GM12878 (cell line): ENCODE measurements at regions not wholly inside any gene's neighbourhood (a gene's known extent, or its start where the extent isn't known, plus 50 kb on each side); places are given as distances from the start of the nearest gene placed in this dataset.

Experiments used
- ATAC-seq: fragments of 200-7000 bp; cut with Tn5 transposase; 3 replicates; pipeline ENCODE4 v1.9.1; 2020; ENCODE audit warnings: mild to moderate bottlenecking, moderate library complexity
- BruUV-seq: library from RNA; stranded (reverse); fragments of 400-500 nt; replicated peaks from 2 replicates; lab custom pipeline; 2021; lab: Mats Ljungman, UMichigan
- CTCF ChIA-PET: fragments of 300-600 bp; sonication (Branson Sonifier 250); formaldehyde crosslinking; extraction: SDS; loops from one replicate; lab custom pipeline; 2021; ENCODE audit warnings: inconsistent platforms; lab: Yijun Ruan, JAX
- POLR2A ChIA-PET: fragments of 350-600 bp; formaldehyde crosslinking; extraction: SDS; loops from one replicate; lab custom pipeline; 2021; ENCODE audit warnings: inconsistent platforms; lab: Charles Lee
- RAD21 ChIA-PET: fragments of 300-600 bp; sonication (Branson Sonifier 250); formaldehyde crosslinking; loops from one replicate; lab custom pipeline; 2023; ENCODE audit warnings: antibody characterized with exemption; ENCODE audit not compliant: unreplicated experiment; lab: Charles Lee
- SMC1A ChIA-PET: fragments of 300-600 bp; sonication (Branson Sonifier 250); formaldehyde crosslinking; loops from one replicate; lab custom pipeline; 2023; ENCODE audit not compliant: unreplicated experiment, uncharacterized antibody; lab: Charles Lee
- DNase-seq: peaks from one replicate; pipeline ENCODE4 v3.0.0-alpha.2; 2011; ENCODE audit warnings: low read depth, low spot score
- FAIRE-seq: peaks from 3 replicates; lab custom pipeline; 2011; peaks lifted over from hg19 to GRCh38; lab: Jason Lieb, UNC
- H2AFZ ChIP-seq: 2 replicates; pipeline ENCODE4 v1.6.0; 2011; ENCODE audit warnings: low read depth, low read length, control low read depth; ENCODE audit not compliant: control insufficient read depth
- H3K27ac ChIP-seq: 2 replicates; pipeline ENCODE4 v1.5.1; 2011; ENCODE audit warnings: control low read depth; ENCODE audit not compliant: control insufficient read depth, insufficient read depth
- H3K27me3 ChIP-seq, 2 experiments: replicated peaks in 1 of 2; 2 replicates each; pipeline versions ENCODE4 v1.6.0 to v1.6.1; 2011; ENCODE audit warnings: low read length in 1 of 2; ENCODE audit not compliant: control insufficient read depth in 2 of 2, insufficient read depth in 2 of 2
- H3K36me3 ChIP-seq, 2 experiments: 2 replicates each; pipeline ENCODE4 v1.5.1; 2011; ENCODE audit warnings: low read length in 1 of 2; ENCODE audit not compliant: control insufficient read depth in 2 of 2, insufficient read depth in 2 of 2
- H3K4me1 ChIP-seq: 2 replicates; pipeline ENCODE4 v1.6.1; 2011; ENCODE audit warnings: mild to moderate bottlenecking, low read length, moderate library complexity, mixed read lengths; ENCODE audit not compliant: control insufficient read depth, insufficient read depth
- H3K4me2 ChIP-seq: 2 replicates; pipeline ENCODE4 v1.6.0; 2011; ENCODE audit warnings: control low read depth; ENCODE audit not compliant: control insufficient read depth, insufficient read depth
- H3K4me3 ChIP-seq: fragments of 200-600 bp; sonication (generic); 2 replicates; pipeline ENCODE4 v1.5.1; 2016
- H3K79me2 ChIP-seq: 2 replicates; pipeline ENCODE4 v1.6.0; 2011; ENCODE audit warnings: low read length; ENCODE audit not compliant: control insufficient read depth, insufficient read depth
- H3K9ac ChIP-seq: 2 replicates; pipeline ENCODE4 v1.8.0; 2011; ENCODE audit warnings: low read length, control low read depth, mixed read lengths; ENCODE audit not compliant: control insufficient read depth, insufficient read depth
- H3K9me3 ChIP-seq: replicated peaks from 3 replicates; pipeline ENCODE4 v1.5.1; 2011; ENCODE audit warnings: mild to moderate bottlenecking, low read length; ENCODE audit not compliant: control insufficient read depth, insufficient read depth
- H4K20me1 ChIP-seq: 2 replicates; pipeline ENCODE4 v1.6.0; 2011; ENCODE audit not compliant: control insufficient read depth, insufficient read depth
- CUX1 ChIP-seq: IDR thresholded peaks from 2 replicates; pipeline ENCODE4 v1.6.1; 2012; ENCODE audit warnings: improper control_type of control experiment, low read depth, low read length; ENCODE audit not compliant: insufficient replicate concordance
- E4F1 ChIP-seq: fragments of 450-650 bp; IDR thresholded peaks from 2 replicates; pipeline ENCODE4 v1.6.1; 2018; ENCODE audit warnings: borderline replicate concordance, mild to moderate bottlenecking; ENCODE audit not compliant: partially characterized antibody
- FOXK2 ChIP-seq: fragments of 450-650 bp; IDR thresholded peaks from 2 replicates; pipeline ENCODE4 v1.6.1; 2017; ENCODE audit warnings: mild to moderate bottlenecking, moderate library complexity
- MTA3 ChIP-seq: IDR thresholded peaks from 2 replicates; pipeline ENCODE4 v1.6.1; 2012; ENCODE audit warnings: low read length, inconsistent platforms, borderline replicate concordance
- MYC ChIP-seq: IDR thresholded peaks from 2 replicates; pipeline ENCODE4 v1.6.1; 2011; ENCODE audit warnings: mild to moderate bottlenecking, low read length, moderate library complexity, inconsistent platforms; ENCODE audit not compliant: insufficient read depth, insufficient replicate concordance, insufficient read length, severe bottlenecking
- NRF1 ChIP-seq: conservative IDR thresholded peaks from 2 replicates; pipeline ENCODE4 v1.6.1; 2011; ENCODE audit warnings: mild to moderate bottlenecking, low read depth, low read length, improper control_type of control experiment
- POLR2A ChIP-seq: IDR thresholded peaks from 2 replicates; pipeline ENCODE4 v1.6.1; 2011; ENCODE audit warnings: low read depth, mild to moderate bottlenecking, low read length
- POLR2AphosphoS2 ChIP-seq: IDR thresholded peaks from 2 replicates; pipeline ENCODE4 v1.6.1; 2011; ENCODE audit warnings: low read depth, mild to moderate bottlenecking, low read length, improper control_type of control experiment, moderate library complexity
- ZNF592 ChIP-seq: fragments of 450-650 bp; IDR thresholded peaks from 2 replicates; pipeline ENCODE4 v1.6.1; 2017; ENCODE audit warnings: mild to moderate bottlenecking, moderate library complexity
- WGBS: methylation state at CpG from one replicate; pipeline ENCODE4 v1.1.6; 2016; ENCODE audit warnings: low lambda C conversion rate; ENCODE audit not compliant: insufficient replicate concordance, insufficient coverage; ENCODE audit errors: missing lambda C conversion rate; 5-methylcytosine and 5-hydroxymethylcytosine counted together
- in situ Hi-C: fragments of 300-500 bp; cut with MboI; formaldehyde crosslinking; loops from 9 replicates; pipeline ENCODE4 v1.14.3; 2018; ENCODE audit warnings: mixed read lengths
- intact Hi-C: fragments of 100-400 bp; cut with micrococcal nuclease; formaldehyde crosslinking; loops from one replicate; pipeline ENCODE4 v1.14.2; 2022; ENCODE audit not compliant: unreplicated experiment

- no peak for DNase-seq
- CTCF ChIA-PET = interaction anchor here (1.7 to 2.8 kb wide), 2 partner anchors 15 to 18 kb away, joined by 4 to 16 read pairs; no protein-coding TSS in a partner anchor
- H3K79me2 ChIP-seq = no peaks in the 10 kb centered on the region
- no peaks in the 10 kb centered on the region for H3K4me1 ChIP-seq
- H2AFZ ChIP-seq = no peak overlapping the region
- 1% methylated on average over 10 of the region's 10 CpGs for WGBS
- H3K27me3 ChIP-seq = no peaks in the 10 kb centered on the region
- no peak for FAIRE-seq
- intact Hi-C loops (loop anchor here (5.0 to 10.0 kb wide), 3 partner anchors 426 to 876 kb away; no protein-coding TSS in a partner anchor), in situ Hi-C loops (loop anchor here (5.0 to 10.0 kb wide), 3 partner anchors 766 to 919 kb away; no protein-coding TSS in a partner anchor)
- H3K27ac ChIP-seq = no peak overlapping the region
- H3K36me3 ChIP-seq = no peaks in the 10 kb centered on the region
- H4K20me1 ChIP-seq = no peaks in the 10 kb centered on the region
- RAD21 ChIA-PET = no interaction called here
- no peak overlapping the region for H3K9ac ChIP-seq
- no peak overlapping the region for H3K4me2 ChIP-seq
- no TSS peak for BruUV-seq
- SMC1A ChIA-PET = interaction anchor here (1.1 kb wide), 1 partner anchor 921 kb away, joined by 3 read pairs; no protein-coding TSS in a partner anchor
- H3K4me3 ChIP-seq = no peak overlapping the region
- ATAC-seq = no peak
- POLR2A ChIA-PET = no interaction called here
- H3K9me3 ChIP-seq = no peaks in the 10 kb centered on the region
- TF ChIP-seq CUX1 = no peak
- no peak for TF ChIP-seq POLR2AphosphoS2
- no peak for TF ChIP-seq MTA3
- TF ChIP-seq NRF1 = no peak
- TF ChIP-seq E4F1 = no peak
- TF ChIP-seq POLR2A = no peak
- no peak for TF ChIP-seq MYC
- TF ChIP-seq ZNF592 = no peak
- no peak for TF ChIP-seq FOXK2
These were observed 278.9 kb downstream of the ZNF536 start for GRCh38 chr19:30651066-30651465.
